Activated CD4-positive, alpha-beta memory T cell treated with anti-CD3 and anti-CD28 coated beads, Interleukin-2, amount 10 ng/mL, durations not matched to agents 7 days and 5 days (primary cell): ENCODE measurements at regions not wholly inside any gene's neighbourhood (a gene's known extent, or its start where the extent isn't known, plus 50 kb on each side); places are given as distances from the start of the nearest gene placed in this dataset.
A peak's percentile ranks its signal among the peaks of the same experiment; 100 is the strongest.

Experiments used
- CTCF ChIA-PET: fragments of 350-600 bp; sonication (Branson Sonifier 250); formaldehyde crosslinking; loops from one replicate; lab custom pipeline; 2021; ENCODE audit warnings: antibody characterized with exemption, inconsistent platforms; lab: Charles Lee
- POLR2A ChIA-PET: fragments of 350-600 bp; sonication (Branson Sonifier 250); formaldehyde crosslinking; loops from one replicate; lab custom pipeline; 2021; ENCODE audit warnings: antibody characterized with exemption; lab: Charles Lee
- DNase-seq: peaks from one replicate; pipeline ENCODE4 v3.0.0-alpha.2; 2020
- H3K27ac Mint-ChIP-seq: one replicate; pipeline ENCODE4 v1.8.0; 2021; ENCODE audit warnings: mild to moderate bottlenecking, mixed read lengths
- H3K27me3 Mint-ChIP-seq: one replicate; pipeline ENCODE4 v1.8.0; 2021; ENCODE audit warnings: mixed read lengths
- H3K36me3 Mint-ChIP-seq: one replicate; pipeline ENCODE4 v1.8.0; 2021; ENCODE audit warnings: low read depth, mixed read lengths
- H3K4me1 Mint-ChIP-seq: one replicate; pipeline ENCODE4 v1.8.0; 2021; ENCODE audit warnings: mixed read lengths
- H3K4me3 Mint-ChIP-seq: one replicate; pipeline ENCODE4 v1.8.0; 2021; ENCODE audit warnings: mild to moderate bottlenecking, mixed read lengths
- H3K9me3 Mint-ChIP-seq: one replicate; pipeline ENCODE4 v1.8.0; 2021; ENCODE audit warnings: mixed read lengths

DNA sequence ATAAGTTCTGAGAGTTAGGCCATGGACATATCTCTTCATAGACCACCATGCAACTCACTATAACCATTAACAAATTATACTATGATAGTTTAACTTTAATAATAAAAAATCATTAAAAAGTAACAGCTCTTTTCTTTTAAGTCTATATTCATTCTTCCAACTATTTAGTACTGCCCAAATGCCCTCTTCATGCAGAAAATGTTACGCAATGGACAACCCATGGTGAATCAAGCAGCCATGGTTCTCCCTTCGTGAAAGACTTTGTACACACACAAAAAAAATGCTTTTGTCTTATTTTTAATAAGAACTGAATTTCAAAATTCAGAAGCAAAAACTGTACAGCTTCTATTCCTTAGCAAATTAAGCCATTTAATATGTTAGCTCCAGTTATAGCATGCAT is 401.1 kb downstream of the EFNA5 start:
- Mint-ChIP-seq H3K4me3 (no peak overlapping the region), H3K36me3 (no peaks in the 10 kb centered on the region), H3K27ac (no peak overlapping the region), H3K9me3 (no peaks in the 10 kb centered on the region), H3K27me3 (peaks cover 4% of the 10 kb centered on the region), H3K4me1 (no peaks in the 10 kb centered on the region)
- ChIA-PET POLR2A (no interaction called here), CTCF (no interaction called here)
- DNase-seq = no peak

DNA sequence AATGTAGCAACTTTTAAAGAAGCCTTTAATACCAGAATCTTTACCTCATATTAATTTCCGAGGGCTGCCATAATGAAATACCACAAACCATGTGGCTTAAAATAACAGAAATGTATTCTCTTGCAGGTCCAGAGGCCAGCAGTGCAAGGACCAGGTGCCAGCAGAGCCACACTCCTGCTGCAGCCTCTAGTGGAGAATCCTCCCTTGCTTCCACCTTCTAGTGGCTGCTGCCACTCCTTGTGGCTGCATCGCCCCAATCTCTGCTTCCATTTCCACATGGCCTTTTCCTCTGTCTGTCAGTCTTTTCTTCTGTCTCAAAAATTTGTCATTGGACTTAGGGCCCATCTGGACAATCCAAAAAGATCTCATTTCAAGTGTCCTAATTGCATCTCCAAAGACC is 401.5 kb downstream of the EFNA5 start:
- DNase-seq = no peak
- H3K27me3 Mint-ChIP-seq = peaks cover 4% of the 10 kb centered on the region
- no peak overlapping the region for H3K4me3 Mint-ChIP-seq
- CTCF ChIA-PET = no interaction called here
- H3K9me3 Mint-ChIP-seq = no peaks in the 10 kb centered on the region
- POLR2A ChIA-PET = no interaction called here
- no peaks in the 10 kb centered on the region for H3K4me1 Mint-ChIP-seq
- H3K27ac Mint-ChIP-seq = no peak overlapping the region
- no peaks in the 10 kb centered on the region for H3K36me3 Mint-ChIP-seq

GRCh38 chr5:107268241-107268640 is 402.5 kb downstream of the EFNA5 start:
- DNase-seq = no peak
- CTCF ChIA-PET = interaction anchor here (1.2 kb wide), 1 partner anchor 21 kb away, joined by 4 read pairs; no protein-coding TSS in a partner anchor
- peaks cover 7% of the 10 kb centered on the region for H3K4me1 Mint-ChIP-seq

DNA sequence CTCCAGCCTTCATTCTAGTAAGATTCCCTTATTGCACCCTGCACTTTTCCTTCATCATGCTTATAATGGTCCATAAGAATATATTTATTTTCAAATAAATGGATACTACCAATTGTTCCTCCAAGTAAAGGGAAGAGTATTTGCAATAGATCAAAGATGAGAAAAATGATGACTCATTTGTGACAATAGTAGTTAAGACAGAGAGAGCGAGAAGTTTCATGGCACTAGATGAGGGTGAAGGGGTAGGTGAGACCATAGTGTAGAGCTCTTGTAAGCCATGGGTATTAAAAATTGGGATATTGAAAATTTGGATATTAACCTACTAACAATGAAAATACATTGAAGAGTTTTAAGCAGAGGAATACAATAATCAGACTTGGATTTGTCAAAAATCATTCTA is 404.6 kb downstream of the EFNA5 start:
- Mint-ChIP-seq H3K36me3 (no peaks in the 10 kb centered on the region), H3K27ac (no peak overlapping the region), H3K4me1 (peaks cover 9% of the 10 kb centered on the region), H3K9me3 (peaks cover 8% of the 10 kb centered on the region), H3K27me3 (peaks cover 2% of the 10 kb centered on the region), H3K4me3 (no peak overlapping the region)
- CTCF ChIA-PET = no interaction called here
- DNase-seq = no peak
- POLR2A ChIA-PET = no interaction called here

More at GRCh38 chr5:107268241-107268640, 402.5 kb downstream of the EFNA5 start:
- Mint-ChIP-seq H3K9me3 (no peaks in the 10 kb centered on the region), H3K4me3 (no peak overlapping the region), H3K27me3 (peaks cover 4% of the 10 kb centered on the region), H3K27ac (no peak overlapping the region), H3K36me3 (no peaks in the 10 kb centered on the region)
- POLR2A ChIA-PET = no interaction called here

- Mint-ChIP-seq H3K9me3 (peaks cover 13% of the 10 kb centered on the region), H3K27ac (no peak overlapping the region), H3K27me3 (peaks cover 2% of the 10 kb centered on the region), H3K36me3 (no peaks in the 10 kb centered on the region), H3K4me3 (no peak overlapping the region), H3K4me1 (peaks cover 9% of the 10 kb centered on the region)
- POLR2A ChIA-PET = no interaction called here
- CTCF ChIA-PET = no interaction called here
- no peak for DNase-seq
Observed at GRCh38 chr5:107265193-107265592, 405.5 kb downstream of the EFNA5 start.

DNA sequence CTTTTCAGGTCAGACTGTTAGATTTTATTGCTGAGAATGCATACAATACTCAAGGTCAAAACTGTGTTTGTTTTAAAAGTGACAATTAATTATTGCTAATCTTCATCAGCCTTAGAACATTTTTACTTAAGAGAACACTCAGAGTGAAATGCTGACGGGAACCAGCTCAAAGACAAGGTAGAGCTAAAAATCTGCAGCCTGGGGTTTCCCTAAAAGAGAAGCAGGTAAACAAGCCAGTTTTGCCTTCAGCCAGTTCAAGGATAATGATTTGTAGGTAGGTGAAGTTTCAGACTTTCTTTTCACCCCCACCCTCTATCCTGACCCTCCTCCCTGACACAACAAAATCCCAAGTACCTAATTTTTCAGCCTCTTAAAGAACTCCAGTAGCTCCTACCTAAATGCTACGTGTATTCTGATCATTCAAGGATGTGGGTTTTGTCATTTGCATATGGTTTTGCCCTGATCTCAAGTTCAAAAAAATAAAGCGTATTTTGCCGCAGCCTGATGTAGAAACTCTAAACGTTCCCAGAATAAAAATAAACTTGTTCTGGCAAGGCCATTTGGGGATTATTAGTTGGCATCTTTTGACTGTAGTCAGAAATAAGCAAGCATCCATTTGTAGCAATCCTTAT is 407.2 kb downstream of the EFNA5 start:
- H3K27ac Mint-ChIP-seq = peak overlapping the region; percentile 36
- CTCF ChIA-PET = no interaction called here

DNA sequence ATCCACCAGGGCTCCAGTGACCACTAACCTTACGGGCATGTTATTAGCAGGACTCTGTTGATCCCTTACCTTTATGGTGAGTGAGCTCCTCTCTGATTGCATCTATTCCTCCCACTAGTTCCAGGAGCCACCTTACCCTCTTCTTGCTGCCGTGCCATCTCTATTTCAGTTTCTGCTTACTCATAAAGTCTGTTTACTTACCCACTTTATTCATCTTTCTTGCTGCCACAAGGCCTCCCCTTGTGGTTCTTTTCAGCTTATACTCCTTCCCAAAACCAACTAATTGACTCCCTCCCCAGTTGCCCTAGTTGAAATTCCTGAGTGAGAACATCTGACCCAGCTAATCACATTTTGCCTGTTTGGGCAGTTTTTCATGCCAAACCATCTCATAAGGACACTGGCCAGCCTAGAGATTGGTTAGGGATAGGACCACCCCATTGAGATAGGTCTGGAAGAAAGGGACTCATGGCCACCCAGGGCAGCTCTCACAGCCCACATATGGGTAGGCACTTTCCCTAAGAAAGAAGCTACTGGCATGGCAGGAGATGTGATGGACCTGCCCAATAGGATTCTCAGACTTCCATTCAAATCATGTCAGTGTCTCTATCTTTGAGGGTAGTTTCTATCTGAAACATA is 412.7 kb downstream of the EFNA5 start:
- Mint-ChIP-seq H3K9me3 (peaks cover 23% of the 10 kb centered on the region), H3K4me3 (no peak overlapping the region), H3K27me3 (no peaks in the 10 kb centered on the region), H3K4me1 (no peaks in the 10 kb centered on the region), H3K36me3 (no peaks in the 10 kb centered on the region), H3K27ac (no peak overlapping the region)
- ChIA-PET POLR2A (no interaction called here), CTCF (no interaction called here)
- no peak for DNase-seq

More for the DNA sequence above, 407.2 kb downstream of the EFNA5 start:
- H3K27me3 Mint-ChIP-seq = no peaks in the 10 kb centered on the region
- H3K9me3 Mint-ChIP-seq = peaks cover 21% of the 10 kb centered on the region
- no peak for DNase-seq
- peaks cover 9% of the 10 kb centered on the region for H3K4me1 Mint-ChIP-seq
- POLR2A ChIA-PET = no interaction called here
- peak overlapping the region; percentile 11 for H3K4me3 Mint-ChIP-seq
- no peaks in the 10 kb centered on the region for H3K36me3 Mint-ChIP-seq

- DNase-seq = no peak
- Mint-ChIP-seq H3K27ac (no peak overlapping the region), H3K4me3 (no peak overlapping the region), H3K36me3 (no peaks in the 10 kb centered on the region), H3K9me3 (peaks cover 10% of the 10 kb centered on the region), H3K4me1 (no peaks in the 10 kb centered on the region), H3K27me3 (no peaks in the 10 kb centered on the region)
- ChIA-PET POLR2A (no interaction called here), CTCF (no interaction called here)
Observed at GRCh38 chr5:107254902-107255234, 415.9 kb downstream of the EFNA5 start.

DNA sequence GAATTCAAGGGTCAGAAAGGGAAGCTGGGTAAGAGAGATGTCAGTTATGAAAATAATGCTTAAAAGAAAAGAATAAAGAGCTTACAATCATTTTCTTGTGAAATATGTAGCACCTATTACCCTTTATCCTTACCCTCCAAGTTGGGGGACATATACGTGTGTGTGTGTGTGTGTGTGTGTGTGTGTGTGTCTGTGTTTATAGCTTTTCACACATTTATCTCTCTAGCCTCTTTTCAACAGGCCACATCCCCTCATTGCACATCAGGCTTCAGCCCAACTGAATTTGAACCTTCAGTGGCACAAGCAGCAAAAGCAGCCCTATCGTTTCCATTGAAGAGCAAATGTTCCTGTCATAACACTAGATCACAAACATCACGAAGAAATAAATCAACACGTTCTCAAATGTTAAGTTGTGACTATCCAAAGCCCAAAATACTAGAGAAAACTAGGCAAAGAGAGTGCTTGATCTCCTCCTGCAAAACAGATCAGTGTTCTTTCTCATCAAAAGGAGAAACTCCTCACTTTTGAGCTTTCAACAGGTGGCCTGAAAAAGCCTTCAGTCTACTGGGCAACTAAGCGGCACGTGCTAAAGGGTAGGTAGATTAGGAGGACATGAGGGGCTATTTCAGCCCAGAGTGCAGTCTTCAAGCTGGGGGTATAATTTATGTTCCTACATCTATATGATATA is 416.4 kb downstream of the EFNA5 start:
- H3K36me3 Mint-ChIP-seq = no peaks in the 10 kb centered on the region
- H3K4me1 Mint-ChIP-seq = no peaks in the 10 kb centered on the region
- no peak for DNase-seq
- ChIA-PET POLR2A (no interaction called here), CTCF (interaction anchor here (0.7 kb wide), 1 partner anchor 318 kb away, joined by 3 read pairs; no protein-coding TSS in a partner anchor)
- no peak overlapping the region for H3K4me3 Mint-ChIP-seq
- no peak overlapping the region for H3K27ac Mint-ChIP-seq
- H3K27me3 Mint-ChIP-seq = no peaks in the 10 kb centered on the region
- peaks cover 7% of the 10 kb centered on the region for H3K9me3 Mint-ChIP-seq

GRCh38 chr5:107253246-107253645 is 417.5 kb downstream of the EFNA5 start:
- no peak for DNase-seq
- H3K9me3 Mint-ChIP-seq = peaks cover 2% of the 10 kb centered on the region
- H3K4me1 Mint-ChIP-seq = no peaks in the 10 kb centered on the region
- no peak overlapping the region for H3K27ac Mint-ChIP-seq
- ChIA-PET CTCF (no interaction called here), POLR2A (no interaction called here)
- H3K27me3 Mint-ChIP-seq = no peaks in the 10 kb centered on the region
- H3K36me3 Mint-ChIP-seq = no peaks in the 10 kb centered on the region
- H3K4me3 Mint-ChIP-seq = no peak overlapping the region

- ChIA-PET CTCF (no interaction called here), POLR2A (no interaction called here)
- no peaks in the 10 kb centered on the region for H3K36me3 Mint-ChIP-seq
- no peaks in the 10 kb centered on the region for H3K9me3 Mint-ChIP-seq
- H3K4me1 Mint-ChIP-seq = no peaks in the 10 kb centered on the region
- no peak overlapping the region for H3K27ac Mint-ChIP-seq
- no peaks in the 10 kb centered on the region for H3K27me3 Mint-ChIP-seq
- no peak overlapping the region for H3K4me3 Mint-ChIP-seq
- no peak for DNase-seq
Observed at GRCh38 chr5:107251151-107251550, 419.6 kb downstream of the EFNA5 start.

DNA sequence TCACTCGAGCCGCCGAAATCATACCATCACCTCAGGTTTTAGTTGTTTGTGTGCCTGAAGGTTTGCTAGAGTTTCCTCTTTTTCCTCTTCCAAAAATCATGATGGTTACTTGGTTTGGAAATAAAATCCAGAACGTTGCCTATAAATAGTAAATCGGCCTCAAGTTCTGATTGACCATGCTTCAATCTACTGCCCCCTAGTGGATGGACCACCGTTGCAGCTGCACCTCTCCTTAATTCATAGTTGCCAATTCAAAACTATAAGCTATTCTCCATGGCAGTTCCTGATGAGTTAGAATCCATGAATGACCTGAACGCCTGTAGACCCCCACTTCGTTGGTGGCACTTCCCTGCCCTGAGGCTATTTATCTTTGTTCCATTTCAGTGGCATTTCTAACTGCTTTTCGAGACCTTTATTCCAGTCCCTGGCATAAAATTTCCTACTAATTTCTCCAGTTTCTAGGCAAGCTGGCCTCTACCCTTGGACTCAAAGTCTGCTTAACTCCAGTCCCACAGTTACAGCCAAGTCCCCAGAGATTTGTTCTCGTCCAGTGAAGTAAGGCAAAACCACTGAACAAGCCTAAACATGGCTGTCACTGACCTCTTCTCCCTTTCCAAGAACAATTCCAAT is 422.6 kb downstream of the EFNA5 start:
- H3K27ac Mint-ChIP-seq = no peak overlapping the region
- POLR2A ChIA-PET = no interaction called here
- CTCF ChIA-PET = interaction anchor here (1.1 to 1.3 kb wide), 3 partner anchors 13 to 52 kb away, joined by 3 to 4 read pairs (median 4); no protein-coding TSS in a partner anchor
- no peaks in the 10 kb centered on the region for H3K4me1 Mint-ChIP-seq
- H3K4me3 Mint-ChIP-seq = no peak overlapping the region
- no peaks in the 10 kb centered on the region for H3K27me3 Mint-ChIP-seq
- no peaks in the 10 kb centered on the region for H3K36me3 Mint-ChIP-seq
- no peaks in the 10 kb centered on the region for H3K9me3 Mint-ChIP-seq
- DNase-seq = peak; percentile 48

GRCh38 chr5:107247427-107247826 is 423.3 kb downstream of the EFNA5 start:
- no peaks in the 10 kb centered on the region for H3K27me3 Mint-ChIP-seq
- H3K9me3 Mint-ChIP-seq = no peaks in the 10 kb centered on the region
- H3K27ac Mint-ChIP-seq = no peak overlapping the region
- H3K4me3 Mint-ChIP-seq = no peak overlapping the region
- no peaks in the 10 kb centered on the region for H3K4me1 Mint-ChIP-seq
- H3K36me3 Mint-ChIP-seq = no peaks in the 10 kb centered on the region
- POLR2A ChIA-PET = no interaction called here
- CTCF ChIA-PET = interaction anchor here (1.1 to 1.3 kb wide), 3 partner anchors 12 to 53 kb away, joined by 3 to 4 read pairs (median 4); no protein-coding TSS in a partner anchor
- no peak for DNase-seq
